ENCODE measurements at regions not wholly inside any gene's neighbourhood (a gene's known extent, or its start where the extent isn't known, plus 50 kb on each side); places are given as distances from the start of the nearest gene placed in this dataset.

GRCh38 chr16:79815049-79815448 is 214.5 kb upstream of the MAF start:
- TF ChIP-seq POLR2AphosphoS5 (IDR thresholded peaks at IDR 0.05) (no peak), POLR2A (IDR thresholded peaks at IDR 0.05; ENCODE audit: low read depth) (no peak), CTCF (IDR thresholded peaks at IDR 0.05) (no peak)

Data from esophagus muscularis mucosa (tissue), 3 donors.